ENCODE measurements at regions not wholly inside any gene's neighbourhood (a gene's known extent, or its start where the extent isn't known, plus 50 kb on each side); places are given as distances from the start of the nearest gene placed in this dataset.
A peak's percentile ranks its signal among the peaks of the same experiment; 100 is the strongest.

DNA sequence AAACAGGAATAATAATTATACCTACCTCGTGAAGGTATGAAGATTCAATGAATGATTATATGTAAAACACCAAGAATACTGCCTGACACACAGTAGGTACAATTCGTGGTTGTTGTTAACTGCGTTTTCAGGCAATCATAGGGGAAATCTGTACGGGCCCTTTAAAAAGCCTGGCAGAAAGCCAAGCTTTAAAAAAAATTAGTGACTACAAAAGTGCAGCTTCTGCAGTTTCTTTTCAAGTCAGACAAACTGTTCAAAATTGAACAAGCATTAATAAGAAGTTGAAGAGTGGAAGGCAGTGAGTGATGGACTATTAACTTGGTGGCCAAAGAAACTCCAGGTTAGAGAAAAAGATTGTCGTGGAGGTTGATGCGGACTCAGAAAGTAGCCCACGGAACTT lies 85.9 kb upstream of the TRIO start:
- Mint-ChIP-seq H3K4me3 (no peak overlapping the region), H3K27ac (no peak overlapping the region), H3K4me1 (peaks cover 4 to 8% of the 10 kb centered on the region in 2 experiments; a peak in 1 of 4 replicates), H3K9me3 (peaks cover 0 to 2% of the 10 kb centered on the region in 2 experiments; a peak in 1 of 5 replicates), H3K36me3 (ENCODE audit: insufficient read depth in 1 of 3, low read depth in 3 of 3) (peaks cover 0 to 8% (median 1%) of the 10 kb centered on the region in 3 experiments; a peak in 1 of 7 replicates), H3K27me3 (ENCODE audit: low read depth) (peaks cover 2% of the 10 kb centered on the region; the same call in 1 of the 2 replicates)
- no peaks in the 10 kb centered on the region for H3K23me2 ChIP-seq (ENCODE audit: insufficient read length, low read depth, low read length, poor library complexity, severe bottlenecking)
- no peak overlapping the region for H2BK15ac ChIP-seq (ENCODE audit: low read depth, low read length)
- no CpG with 5 or more reads among the region's 7 CpGs for WGBS (ENCODE audit: extremely low coverage, insufficient read length, low lambda C conversion rate)
- TF ChIP-seq, protein P1, sequence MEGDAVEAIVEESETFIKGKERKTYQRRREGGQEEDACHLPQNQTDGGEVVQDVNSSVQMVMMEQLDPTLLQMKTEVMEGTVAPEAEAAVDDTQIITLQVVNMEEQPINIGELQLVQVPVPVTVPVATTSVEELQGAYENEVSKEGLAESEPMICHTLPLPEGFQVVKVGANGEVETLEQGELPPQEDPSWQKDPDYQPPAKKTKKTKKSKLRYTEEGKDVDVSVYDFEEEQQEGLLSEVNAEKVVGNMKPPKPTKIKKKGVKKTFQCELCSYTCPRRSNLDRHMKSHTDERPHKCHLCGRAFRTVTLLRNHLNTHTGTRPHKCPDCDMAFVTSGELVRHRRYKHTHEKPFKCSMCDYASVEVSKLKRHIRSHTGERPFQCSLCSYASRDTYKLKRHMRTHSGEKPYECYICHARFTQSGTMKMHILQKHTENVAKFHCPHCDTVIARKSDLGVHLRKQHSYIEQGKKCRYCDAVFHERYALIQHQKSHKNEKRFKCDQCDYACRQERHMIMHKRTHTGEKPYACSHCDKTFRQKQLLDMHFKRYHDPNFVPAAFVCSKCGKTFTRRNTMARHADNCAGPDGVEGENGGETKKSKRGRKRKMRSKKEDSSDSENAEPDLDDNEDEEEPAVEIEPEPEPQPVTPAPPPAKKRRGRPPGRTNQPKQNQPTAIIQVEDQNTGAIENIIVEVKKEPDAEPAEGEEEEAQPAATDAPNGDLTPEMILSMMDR (conservative IDR thresholded peaks at IDR 0.05) = no peak
- H3K14ac ChIP-seq (ENCODE audit: insufficient read depth, low read length) = no peak overlapping the region
- no peaks in the 10 kb centered on the region for H4K20me1 ChIP-seq (ENCODE audit: control insufficient read depth, insufficient read depth, insufficient read length)
- no peak overlapping the region for H3T11ph ChIP-seq (ENCODE audit: low read length)
- no peak overlapping the region for H4K91ac ChIP-seq (ENCODE audit: insufficient read length, low read depth, low read length)
- H2BK12ac ChIP-seq (ENCODE audit: insufficient read length, low read depth, low read length) = no peak overlapping the region
- no peaks in the 10 kb centered on the region for H3K79me1 ChIP-seq (ENCODE audit: insufficient read depth, low read depth, low read length, poor library complexity, severe bottlenecking)
- H3K23ac ChIP-seq (ENCODE audit: insufficient read length, low read depth, low read length) = no peak overlapping the region
- no peaks in the 10 kb centered on the region for H3K27me3 ChIP-seq (ENCODE audit: insufficient read depth, low read length)
- no peak for DNase-seq
- H3K9ac ChIP-seq (ENCODE audit: extremely low read depth, insufficient read length, low read length) = no peak overlapping the region
- no peak overlapping the region for H4K5ac ChIP-seq (ENCODE audit: insufficient read length, low read depth, low read length)
- H4K8ac ChIP-seq (replicated peaks; ENCODE audit: insufficient read length, low read depth, low read length) = no peak overlapping the region
- H2AK5ac ChIP-seq (ENCODE audit: insufficient read length, low read length) = no peak overlapping the region
- no peaks in the 10 kb centered on the region for H3K4me1 ChIP-seq (ENCODE audit: insufficient read depth, low read length)
- no peak overlapping the region for H3K4me2 ChIP-seq (ENCODE audit: insufficient read depth, insufficient read length, low read length)
- H3K56ac ChIP-seq (ENCODE audit: insufficient read length, low read depth, low read length) = no peak overlapping the region
- H2BK5ac ChIP-seq (ENCODE audit: insufficient read length, low read length) = no peak overlapping the region
- H2AFZ ChIP-seq (ENCODE audit: low read length) = no peak overlapping the region
- H3K18ac ChIP-seq (ENCODE audit: insufficient read length, low read depth, low read length) = no peak overlapping the region
- H3K27ac ChIP-seq (ENCODE audit: insufficient read length, low read depth, low read length) = no peak overlapping the region
- H3K4ac ChIP-seq (ENCODE audit: low read depth, low read length) = no peak overlapping the region
- H2BK20ac ChIP-seq (ENCODE audit: low read depth, low read length, poor library complexity, severe bottlenecking) = peak overlapping the region; percentile 60
- no peak overlapping the region for H2BK120ac ChIP-seq (ENCODE audit: low read depth, low read length, poor library complexity, severe bottlenecking)
- H3K79me2 ChIP-seq (ENCODE audit: insufficient read depth, low read length) = no peaks in the 10 kb centered on the region
- no peaks in the 10 kb centered on the region for H3K9me3 ChIP-seq (ENCODE audit: control insufficient read depth, low read depth, low read length)

Measured in H9 (cell line).